ENCODE measurements at regions not wholly inside any gene's neighbourhood (a gene's known extent, or its start where the extent isn't known, plus 50 kb on each side); places are given as distances from the start of the nearest gene placed in this dataset.

DNA sequence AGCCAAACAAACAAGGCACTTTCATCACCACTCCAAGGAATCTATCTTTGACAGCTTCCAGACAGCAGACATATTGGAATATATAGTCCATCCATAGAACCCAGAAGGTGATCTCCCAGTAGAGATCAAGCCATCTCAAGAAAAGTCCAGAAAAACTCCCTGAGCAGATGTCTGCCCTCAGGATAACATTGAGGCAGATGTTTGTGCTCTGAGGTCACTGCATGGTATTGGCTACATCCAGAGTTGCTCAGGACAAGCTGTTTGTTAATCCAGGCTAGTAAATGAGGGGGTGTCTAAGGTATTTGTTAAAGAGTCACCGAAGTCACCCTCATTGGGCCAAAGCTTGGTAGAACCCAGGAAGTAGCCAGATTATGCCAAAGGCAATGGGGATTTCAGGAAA, 556.3 kb upstream of the KLF4 start:
- Histone ChIP-seq H3K9me3 (ENCODE audit: low read depth) (no peaks in the 10 kb centered on the region), H3K36me3 (no peaks in the 10 kb centered on the region), H3K4me3 (no peak overlapping the region), H3K4me1 (ENCODE audit: low read depth) (no peaks in the 10 kb centered on the region), H3K27me3 (no peaks in the 10 kb centered on the region), H3K27ac (no peak overlapping the region)
- TF ChIP-seq, protein P1, sequence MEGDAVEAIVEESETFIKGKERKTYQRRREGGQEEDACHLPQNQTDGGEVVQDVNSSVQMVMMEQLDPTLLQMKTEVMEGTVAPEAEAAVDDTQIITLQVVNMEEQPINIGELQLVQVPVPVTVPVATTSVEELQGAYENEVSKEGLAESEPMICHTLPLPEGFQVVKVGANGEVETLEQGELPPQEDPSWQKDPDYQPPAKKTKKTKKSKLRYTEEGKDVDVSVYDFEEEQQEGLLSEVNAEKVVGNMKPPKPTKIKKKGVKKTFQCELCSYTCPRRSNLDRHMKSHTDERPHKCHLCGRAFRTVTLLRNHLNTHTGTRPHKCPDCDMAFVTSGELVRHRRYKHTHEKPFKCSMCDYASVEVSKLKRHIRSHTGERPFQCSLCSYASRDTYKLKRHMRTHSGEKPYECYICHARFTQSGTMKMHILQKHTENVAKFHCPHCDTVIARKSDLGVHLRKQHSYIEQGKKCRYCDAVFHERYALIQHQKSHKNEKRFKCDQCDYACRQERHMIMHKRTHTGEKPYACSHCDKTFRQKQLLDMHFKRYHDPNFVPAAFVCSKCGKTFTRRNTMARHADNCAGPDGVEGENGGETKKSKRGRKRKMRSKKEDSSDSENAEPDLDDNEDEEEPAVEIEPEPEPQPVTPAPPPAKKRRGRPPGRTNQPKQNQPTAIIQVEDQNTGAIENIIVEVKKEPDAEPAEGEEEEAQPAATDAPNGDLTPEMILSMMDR (IDR thresholded peaks at IDR 0.05; ENCODE audit: low read depth, low read length): no peak
- no peak for DNase-seq (ENCODE audit: low read depth in 1 of 2, low spot score in 1 of 2)

- no peak overlapping the region for H3K4me3 ChIP-seq
- no peak overlapping the region for H3K27ac ChIP-seq
- H3K27me3 ChIP-seq: no peaks in the 10 kb centered on the region
- no peaks in the 10 kb centered on the region for H3K9me3 ChIP-seq (ENCODE audit: low read depth)
- TF ChIP-seq, protein P1 (IDR thresholded peaks at IDR 0.05; ENCODE audit: low read depth, low read length): no peak
- no peaks in the 10 kb centered on the region for H3K4me1 ChIP-seq (ENCODE audit: low read depth)
- no peak for DNase-seq (ENCODE audit: low read depth in 1 of 2, low spot score in 1 of 2)
- no peaks in the 10 kb centered on the region for H3K36me3 ChIP-seq
Observed at GRCh38 chr9:108043585-108043984, 554.0 kb upstream of the KLF4 start.

- Histone ChIP-seq H3K9me3 (ENCODE audit: low read depth) (no peaks in the 10 kb centered on the region), H3K27me3 (no peaks in the 10 kb centered on the region), H3K27ac (no peak overlapping the region), H3K4me3 (no peak overlapping the region), H3K36me3 (no peaks in the 10 kb centered on the region), H3K4me1 (ENCODE audit: low read depth) (no peaks in the 10 kb centered on the region)
- TF ChIP-seq, protein P1 (IDR thresholded peaks at IDR 0.05; ENCODE audit: low read depth, low read length): no peak
- peak in 1 of 2 donors; percentile 54 for DNase-seq (ENCODE audit: low read depth in 1 of 2, low spot score in 1 of 2)
Observed at GRCh38 chr9:108041551-108041950, 552.0 kb upstream of the KLF4 start.

DNA sequence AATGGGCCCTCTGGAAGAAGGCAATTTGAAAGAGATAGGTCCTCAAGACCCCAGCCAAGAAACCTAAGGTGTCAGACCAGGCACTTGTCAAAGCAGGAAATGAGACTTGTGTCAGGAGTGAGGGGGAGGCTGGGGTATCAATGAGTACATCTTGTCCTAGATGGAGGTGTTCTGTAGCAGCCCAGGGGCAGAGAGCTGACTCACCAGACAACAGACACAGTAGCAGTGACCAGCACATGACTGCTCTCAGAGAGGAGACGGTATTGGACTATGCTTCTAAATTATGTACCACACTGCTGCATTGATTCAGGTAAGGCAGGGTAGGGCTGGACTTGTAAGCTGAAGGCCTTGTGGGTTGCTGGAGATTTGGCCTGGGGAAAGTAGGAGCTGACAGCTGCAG, 551.2 kb upstream of the KLF4 start:
- Histone ChIP-seq H3K36me3 (no peaks in the 10 kb centered on the region), H3K4me1 (ENCODE audit: low read depth) (no peaks in the 10 kb centered on the region), H3K27ac (no peak overlapping the region), H3K4me3 (no peak overlapping the region), H3K27me3 (no peaks in the 10 kb centered on the region), H3K9me3 (ENCODE audit: low read depth) (no peaks in the 10 kb centered on the region)
- TF ChIP-seq, protein P1 (IDR thresholded peaks at IDR 0.05; ENCODE audit: low read depth, low read length): no peak
- no peak for DNase-seq (ENCODE audit: low read depth in 1 of 2, low spot score in 1 of 2)

GRCh38 chr9:108039493-108039892, 549.9 kb upstream of the KLF4 start:
- peak in 1 of 2 donors; percentile 51 for DNase-seq (ENCODE audit: low read depth in 1 of 2, low spot score in 1 of 2)
- Histone ChIP-seq H3K4me1 (ENCODE audit: low read depth) (no peaks in the 10 kb centered on the region), H3K27me3 (no peaks in the 10 kb centered on the region), H3K27ac (no peak overlapping the region), H3K36me3 (no peaks in the 10 kb centered on the region), H3K4me3 (no peak overlapping the region), H3K9me3 (ENCODE audit: low read depth) (no peaks in the 10 kb centered on the region)
- TF ChIP-seq, protein P1 (IDR thresholded peaks at IDR 0.05; ENCODE audit: low read depth, low read length): no peak

- Histone ChIP-seq H3K4me3 (no peak overlapping the region), H3K27me3 (no peaks in the 10 kb centered on the region), H3K4me1 (ENCODE audit: low read depth) (no peaks in the 10 kb centered on the region), H3K36me3 (no peaks in the 10 kb centered on the region), H3K27ac (no peak overlapping the region), H3K9me3 (ENCODE audit: low read depth) (no peaks in the 10 kb centered on the region)
- DNase-seq (ENCODE audit: low read depth in 1 of 2, low spot score in 1 of 2): no peak
- TF ChIP-seq, protein P1 (IDR thresholded peaks at IDR 0.05; ENCODE audit: low read depth, low read length): no peak
Observed at GRCh38 chr9:108039012-108039411, 549.4 kb upstream of the KLF4 start.
